GM23248 (cell line): ENCODE measurements at regions not wholly inside any gene's neighbourhood (a gene's known extent, or its start where the extent isn't known, plus 50 kb on each side); places are given as distances from the start of the nearest gene placed in this dataset.

Source experiments
- EZH2 ChIP-seq: fragments of 200-600 bp; sonication (generic); IDR thresholded peaks from 2 replicates; pipeline ENCODE4 v1.6.1; 2018; ENCODE audit warnings: antibody characterized with exemption, mild to moderate bottlenecking; ENCODE audit not compliant: insufficient read depth, poor library complexity, severe bottlenecking
- EZH2phosphoT487 ChIP-seq: fragments of 200-600 bp; sonication (generic); IDR thresholded peaks from 2 replicates; pipeline ENCODE4 v1.6.1; 2018; ENCODE audit warnings: antibody characterized with exemption, moderate library complexity, mild to moderate bottlenecking, low read depth; ENCODE audit not compliant: insufficient read depth

GRCh38 chr3:102036472-102036871, 187.2 kb downstream of the NFKBIZ start:
- TF ChIP-seq EZH2: no peak
- no peak for TF ChIP-seq EZH2phosphoT487
